WI38 (cell line): ENCODE measurements at regions not wholly inside any gene's neighbourhood (a gene's known extent, or its start where the extent isn't known, plus 50 kb on each side); places are given as distances from the start of the nearest gene placed in this dataset.

Experiments
- H3K4me3 ChIP-seq: 2 replicates; pipeline ENCODE4 v1.5.1; 2011; ENCODE audit warnings: low read depth, mild to moderate bottlenecking, control low read depth, low read length
- TF ChIP-seq, protein P1 (sequence below): IDR thresholded peaks from 2 replicates; pipeline ENCODE4 v1.5.1; 2012; ENCODE audit warnings: low read depth, mild to moderate bottlenecking, control low read depth, low read length

DNA sequence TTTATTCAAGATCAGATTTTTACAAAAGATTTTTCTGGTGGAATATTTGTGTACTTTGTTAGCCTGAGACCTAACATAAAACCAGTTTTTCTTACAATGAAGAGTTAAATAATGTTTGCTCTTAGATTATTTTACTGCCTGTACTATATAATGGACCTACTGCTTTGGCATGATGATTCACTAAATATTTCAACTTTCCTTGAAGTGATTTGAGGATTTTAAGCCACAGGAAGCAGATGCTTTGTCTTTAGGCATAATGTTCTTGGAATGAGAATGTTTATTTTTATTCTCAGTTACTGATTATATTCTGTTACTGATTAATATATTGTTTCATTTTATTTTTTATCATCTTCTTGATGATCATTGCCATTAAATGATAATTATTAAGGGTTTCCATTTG is 175.3 kb upstream of the LRP1B start:
- H3K4me3 ChIP-seq, result no peak overlapping the region
- TF ChIP-seq, protein P1, sequence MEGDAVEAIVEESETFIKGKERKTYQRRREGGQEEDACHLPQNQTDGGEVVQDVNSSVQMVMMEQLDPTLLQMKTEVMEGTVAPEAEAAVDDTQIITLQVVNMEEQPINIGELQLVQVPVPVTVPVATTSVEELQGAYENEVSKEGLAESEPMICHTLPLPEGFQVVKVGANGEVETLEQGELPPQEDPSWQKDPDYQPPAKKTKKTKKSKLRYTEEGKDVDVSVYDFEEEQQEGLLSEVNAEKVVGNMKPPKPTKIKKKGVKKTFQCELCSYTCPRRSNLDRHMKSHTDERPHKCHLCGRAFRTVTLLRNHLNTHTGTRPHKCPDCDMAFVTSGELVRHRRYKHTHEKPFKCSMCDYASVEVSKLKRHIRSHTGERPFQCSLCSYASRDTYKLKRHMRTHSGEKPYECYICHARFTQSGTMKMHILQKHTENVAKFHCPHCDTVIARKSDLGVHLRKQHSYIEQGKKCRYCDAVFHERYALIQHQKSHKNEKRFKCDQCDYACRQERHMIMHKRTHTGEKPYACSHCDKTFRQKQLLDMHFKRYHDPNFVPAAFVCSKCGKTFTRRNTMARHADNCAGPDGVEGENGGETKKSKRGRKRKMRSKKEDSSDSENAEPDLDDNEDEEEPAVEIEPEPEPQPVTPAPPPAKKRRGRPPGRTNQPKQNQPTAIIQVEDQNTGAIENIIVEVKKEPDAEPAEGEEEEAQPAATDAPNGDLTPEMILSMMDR, result no peak

DNA sequence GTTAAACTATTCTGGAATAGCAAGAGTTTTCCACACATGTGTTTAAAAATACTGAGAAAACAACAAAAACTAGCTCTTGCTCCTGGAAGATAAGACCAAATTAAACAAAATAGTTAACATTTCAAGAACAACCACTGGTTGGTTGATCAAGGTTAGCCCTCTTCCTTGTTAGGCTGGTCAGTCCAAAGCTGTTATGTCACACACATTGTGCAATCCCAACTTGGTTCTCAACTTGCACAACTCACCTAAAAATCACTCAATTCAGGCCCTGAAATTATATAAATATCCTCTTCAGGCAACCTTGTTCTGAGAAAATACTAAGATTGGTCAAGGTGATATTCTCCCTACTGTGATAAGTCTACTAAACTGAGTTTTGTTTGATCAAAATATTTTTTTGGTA is 169.7 kb upstream of the LRP1B start:
- TF ChIP-seq, protein P1, result no peak
- H3K4me3 ChIP-seq, result no peak overlapping the region

DNA sequence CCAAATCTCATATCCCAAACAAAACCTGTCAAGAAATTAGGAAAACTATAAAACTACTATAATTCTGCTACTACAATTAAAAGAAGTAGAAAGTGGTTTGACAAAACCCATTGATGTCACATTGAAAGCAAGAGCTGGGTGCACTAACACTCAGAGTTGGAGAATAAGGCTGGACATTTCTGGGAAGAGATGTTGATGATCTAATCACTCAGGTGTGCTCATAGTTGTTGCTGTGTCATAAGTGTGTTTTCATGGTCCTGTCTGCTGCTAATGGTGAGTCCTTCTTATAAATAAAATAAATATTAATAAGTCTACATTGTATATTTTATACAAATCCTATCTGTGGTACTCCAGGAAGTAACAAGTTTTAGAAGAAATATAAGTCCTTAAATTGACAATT is 168.2 kb upstream of the LRP1B start:
- H3K4me3 ChIP-seq, result no peak overlapping the region
- TF ChIP-seq, protein P1, result no peak

DNA sequence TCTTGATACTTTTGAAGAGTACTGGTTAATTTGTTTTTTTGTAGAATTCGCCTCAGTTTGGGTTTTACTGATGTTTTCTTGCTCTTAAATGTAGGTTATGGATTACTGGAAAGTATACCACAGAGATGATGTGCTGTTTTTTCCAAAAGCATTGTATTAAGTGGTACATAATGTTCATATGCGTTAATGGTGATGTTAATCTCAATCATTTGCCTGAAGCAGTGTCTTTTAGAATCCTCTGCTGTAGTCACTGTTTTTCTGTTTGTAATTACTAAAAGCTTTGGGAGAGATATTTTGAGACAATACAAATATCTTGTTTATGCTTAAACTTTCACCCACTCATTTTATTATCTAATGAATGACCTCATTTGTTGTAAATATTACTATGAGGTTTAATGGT is 163.4 kb upstream of the LRP1B start:
- TF ChIP-seq, protein P1, result no peak
- no peak overlapping the region for H3K4me3 ChIP-seq

DNA sequence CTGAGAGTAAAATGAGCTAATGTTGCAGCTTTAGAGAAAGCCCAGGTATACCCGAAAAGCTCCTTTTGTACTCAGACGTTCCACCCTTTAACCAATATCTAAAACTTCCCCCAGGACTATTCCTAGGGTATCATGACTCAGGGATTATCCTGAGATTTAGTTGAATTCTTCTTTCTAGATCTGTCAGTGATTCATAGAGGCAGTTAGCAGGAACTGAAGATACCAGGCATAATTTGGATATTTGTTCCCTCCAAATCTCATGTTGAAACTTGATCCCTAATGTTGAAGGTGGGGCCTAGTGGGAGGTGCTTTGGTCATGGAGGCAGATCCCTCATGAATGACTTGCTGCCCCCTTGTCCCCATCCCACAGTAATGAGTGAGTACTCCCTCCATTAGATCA is 161.2 kb upstream of the LRP1B start:
- TF ChIP-seq, protein P1, result no peak
- no peak overlapping the region for H3K4me3 ChIP-seq

DNA sequence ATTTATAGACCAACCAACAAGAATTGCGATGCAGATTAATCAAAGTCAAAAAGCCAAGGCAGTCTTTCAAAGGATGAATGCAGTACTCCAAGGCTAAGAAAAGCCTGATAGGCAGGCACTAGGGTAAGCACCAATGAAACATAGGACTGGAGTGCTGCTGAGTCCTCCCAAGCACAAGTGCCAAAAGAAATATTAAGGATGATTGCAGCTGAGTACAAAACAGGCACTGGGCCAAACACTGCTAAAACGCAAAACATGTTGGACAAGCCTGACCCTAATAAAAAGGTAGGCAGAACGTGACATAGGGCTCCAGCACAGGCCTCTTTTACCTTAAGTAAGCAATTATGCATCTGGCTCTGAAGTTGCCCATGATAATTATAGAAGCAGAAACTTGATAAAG is 160.1 kb upstream of the LRP1B start:
- H3K4me3 ChIP-seq, result no peak overlapping the region
- TF ChIP-seq, protein P1, result no peak

DNA sequence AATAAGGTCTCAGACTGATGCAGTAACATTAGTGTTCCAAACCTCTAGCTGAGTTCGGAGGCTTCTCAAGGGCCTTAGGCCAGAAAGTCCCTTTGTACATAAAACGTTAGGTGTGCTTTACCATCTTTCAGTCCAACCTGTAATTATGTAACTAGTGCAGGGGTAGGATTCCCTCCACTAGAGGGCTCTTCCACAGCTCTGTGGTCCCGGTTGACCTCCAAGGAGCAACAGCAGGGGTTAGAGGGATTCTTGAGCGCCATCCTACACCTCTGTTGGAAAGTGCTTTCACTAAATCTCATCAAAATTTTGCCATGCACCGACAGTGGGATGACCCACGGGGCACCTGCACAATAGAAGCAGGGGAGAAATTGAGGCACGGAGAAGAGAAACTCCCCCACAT is 155.8 kb upstream of the LRP1B start:
- TF ChIP-seq, protein P1, result peak; percentile 27; the same call in 1 of the 2 replicates
- no peak overlapping the region for H3K4me3 ChIP-seq
